HFFc6 (cell line): ENCODE measurements at regions not wholly inside any gene's neighbourhood (a gene's known extent, or its start where the extent isn't known, plus 50 kb on each side); places are given as distances from the start of the nearest gene placed in this dataset.

ENCODE experiments used
- DNase-seq: peaks from one replicate; pipeline ENCODE4 v3.0.0-alpha.2; 2018
- H3K27ac Mint-ChIP-seq: 2 replicates; pipeline ENCODE4 v1.8.0; 2020; ENCODE audit warnings: mild to moderate bottlenecking, mixed read lengths
- H3K27me3 Mint-ChIP-seq: 2 replicates; pipeline ENCODE4 v1.8.0; 2021; ENCODE audit warnings: mild to moderate bottlenecking, moderate library complexity, mixed read lengths; ENCODE audit not compliant: insufficient read depth
- H3K36me3 Mint-ChIP-seq: 2 replicates; pipeline ENCODE4 v1.8.0; 2021; ENCODE audit warnings: low read depth, mixed read lengths
- H3K4me1 Mint-ChIP-seq: 2 replicates; pipeline ENCODE4 v1.8.0; 2020; ENCODE audit warnings: low read depth, mixed read lengths
- H3K4me3 Mint-ChIP-seq: 2 replicates; pipeline ENCODE4 v1.8.0; 2020; ENCODE audit warnings: mild to moderate bottlenecking, moderate library complexity, mixed read lengths
- H3K9me3 Mint-ChIP-seq: 2 replicates; pipeline ENCODE4 v1.8.0; 2020; ENCODE audit warnings: mild to moderate bottlenecking, mixed read lengths
- CTCF ChIP-seq: fragments of 200-600 bp; sonication (generic); IDR thresholded peaks from 2 replicates; pipeline ENCODE4 v1.5.0; 2021; ENCODE audit warnings: antibody characterized with exemption, mild to moderate bottlenecking

- peaks cover 10% of the 10 kb centered on the region for H3K36me3 Mint-ChIP-seq
- no peaks in the 10 kb centered on the region for H3K27me3 Mint-ChIP-seq
- H3K4me3 Mint-ChIP-seq = no peak overlapping the region
- TF ChIP-seq CTCF = no peak
- no peak for DNase-seq
- H3K4me1 Mint-ChIP-seq = peaks cover 53% of the 10 kb centered on the region
- H3K9me3 Mint-ChIP-seq = no peaks in the 10 kb centered on the region
- no peak overlapping the region for H3K27ac Mint-ChIP-seq
Measured at GRCh38 chr18:67269206-67269605, 247.3 kb downstream of the DSEL start.

- H3K9me3 Mint-ChIP-seq = no peaks in the 10 kb centered on the region
- DNase-seq = no peak
- no peaks in the 10 kb centered on the region for H3K27me3 Mint-ChIP-seq
- no peak for TF ChIP-seq CTCF
- no peak overlapping the region for H3K4me3 Mint-ChIP-seq
- peaks cover 48% of the 10 kb centered on the region for H3K4me1 Mint-ChIP-seq
- no peak overlapping the region for H3K27ac Mint-ChIP-seq
- H3K36me3 Mint-ChIP-seq = peaks cover 10% of the 10 kb centered on the region
Measured at GRCh38 chr18:67268530-67268929, 248.0 kb downstream of the DSEL start.

GRCh38 chr18:67266246-67267237 lies 250.0 kb downstream of the DSEL start:
- H3K27me3 Mint-ChIP-seq = no peaks in the 10 kb centered on the region
- peaks cover 4% of the 10 kb centered on the region for H3K36me3 Mint-ChIP-seq
- H3K27ac Mint-ChIP-seq = peak overlapping the region; percentile 87
- peak overlapping the region; percentile 60 for H3K4me3 Mint-ChIP-seq
- H3K9me3 Mint-ChIP-seq = no peaks in the 10 kb centered on the region
- peaks cover 58% of the 10 kb centered on the region for H3K4me1 Mint-ChIP-seq
- peak; percentile 73 for DNase-seq
- no peak for TF ChIP-seq CTCF

GRCh38 chr18:67265464-67266245 lies 250.9 kb downstream of the DSEL start:
- TF ChIP-seq CTCF = no peak
- H3K4me3 Mint-ChIP-seq = peak overlapping the region; percentile 60
- no peaks in the 10 kb centered on the region for H3K27me3 Mint-ChIP-seq
- H3K27ac Mint-ChIP-seq = peak overlapping the region; percentile 87
- H3K4me1 Mint-ChIP-seq = peaks cover 67% of the 10 kb centered on the region
- peak; percentile 78 for DNase-seq
- peaks cover 4% of the 10 kb centered on the region for H3K36me3 Mint-ChIP-seq
- H3K9me3 Mint-ChIP-seq = no peaks in the 10 kb centered on the region

- Mint-ChIP-seq H3K27me3 (no peaks in the 10 kb centered on the region), H3K27ac (no peak overlapping the region), H3K36me3 (no peaks in the 10 kb centered on the region), H3K4me3 (no peak overlapping the region; the same call in 1 of the 2 replicates), H3K9me3 (0 out of 2 replicates have a peak, but pooled peaks cover 4% of the 10 kb centered on the region), H3K4me1 (peaks cover 70% of the 10 kb centered on the region)
- no peak for DNase-seq
- no peak for TF ChIP-seq CTCF
Measured at GRCh38 chr18:67261931-67262552, 254.5 kb downstream of the DSEL start.
